H1 (cell line): ENCODE measurements at regions not wholly inside any gene's neighbourhood (a gene's known extent, or its start where the extent isn't known, plus 50 kb on each side); places are given as distances from the start of the nearest gene placed in this dataset.

ENCODE experiments used
- CTCF ChIA-PET: fragments of 300-600 bp; sonication (Branson Sonifier 250); formaldehyde crosslinking; loops from one replicate; lab custom pipeline; 2021; ENCODE audit not compliant: partially characterized antibody; lab: Charles Lee
- POLR2A ChIA-PET: fragments of 300-600 bp; sonication (Branson Sonifier 250); formaldehyde crosslinking; loops from one replicate; lab custom pipeline; 2021; ENCODE audit warnings: inconsistent platforms; ENCODE audit not compliant: partially characterized antibody; lab: Charles Lee
- DNase-seq, 2 experiments: peaks; one replicate each; pipeline versions ENCODE4 v3.0.0 to v3.0.0-alpha.2; 2010 to 2022; ENCODE audit warnings: low spot score in 2 of 2, low read depth in 1 of 2, mixed read lengths in 1 of 2
- FAIRE-seq: peaks from 2 replicates; lab custom pipeline; 2011; peaks lifted over from hg19 to GRCh38; lab: Jason Lieb, UNC
- H2AFZ ChIP-seq: 2 replicates; pipeline ENCODE4 v1.8.1; 2012; ENCODE audit warnings: low read length, inconsistent platforms
- H2AK5ac ChIP-seq: 2 replicates; pipeline ENCODE4 v1.6.1; 2013; ENCODE audit warnings: low read depth, low read length
- H2BK120ac ChIP-seq: replicated peaks from 2 replicates; pipeline ENCODE3; 2013; ENCODE audit warnings: low read depth, low read length, inconsistent platforms
- H2BK12ac ChIP-seq: 2 replicates; pipeline ENCODE4 v1.6.1; 2013; ENCODE audit warnings: low read depth, low read length
- H2BK15ac ChIP-seq: 2 replicates; pipeline ENCODE4 v1.6.1; 2013; ENCODE audit warnings: low read length
- H2BK20ac ChIP-seq: 2 replicates; pipeline ENCODE4 v1.6.1; 2013; ENCODE audit warnings: low read length
- H2BK5ac ChIP-seq: 2 replicates; pipeline ENCODE4 v1.6.1; 2013; ENCODE audit warnings: low read depth, low read length
- H3K14ac ChIP-seq: 2 replicates; pipeline ENCODE4 v1.6.1; 2013; ENCODE audit warnings: inconsistent platforms; ENCODE audit not compliant: insufficient read length
- H3K18ac ChIP-seq: 2 replicates; pipeline ENCODE4 v1.6.1; 2013; ENCODE audit warnings: low read length; ENCODE audit errors: extremely low read depth
- H3K23ac ChIP-seq: 2 replicates; pipeline ENCODE4 v1.6.1; 2013; ENCODE audit warnings: inconsistent platforms; ENCODE audit not compliant: insufficient read length
- H3K23me2 ChIP-seq: 2 replicates; pipeline ENCODE4 v1.6.1; 2013; ENCODE audit warnings: low read depth, low read length
- H3K27ac ChIP-seq: 2 replicates; pipeline ENCODE4 v1.6.1; 2011; ENCODE audit warnings: low read depth, low read length, inconsistent platforms
- H3K27me3 ChIP-seq, 4 experiments: replicated peaks in 1 of 4; 1 replicate in 1 of 4; 2 replicates in 3 of 4; pipeline versions ENCODE4 v1.6.1 to v1.8.1; 2011 to 2013; ENCODE audit warnings: low read length in 3 of 4, mild to moderate bottlenecking in 3 of 4, inconsistent platforms in 2 of 4, mixed read lengths in 2 of 4, moderate library complexity in 1 of 4; ENCODE audit not compliant: control insufficient read depth in 3 of 4, insufficient read depth in 3 of 4; ENCODE audit errors: extremely low read depth in 1 of 4
- H3K36me3 ChIP-seq, 4 experiments: 2 replicates each; pipeline versions ENCODE4 v1.6.1 to v1.8.1; 2011 to 2013; ENCODE audit warnings: mild to moderate bottlenecking in 4 of 4, low read length in 3 of 4, moderate library complexity in 2 of 4, control low read depth in 1 of 4, inconsistent platforms in 1 of 4; ENCODE audit not compliant: insufficient read depth in 4 of 4, control insufficient read depth in 2 of 4
- H3K4ac ChIP-seq: replicated peaks from 2 replicates; pipeline ENCODE3; 2013; ENCODE audit warnings: low read length, low read depth, mixed read lengths, inconsistent platforms; ENCODE audit not compliant: insufficient read length
- H3K4me1 ChIP-seq, 4 experiments: replicated peaks in 1 of 4; 1 replicate in 1 of 4; 2 replicates in 3 of 4; pipeline versions ENCODE4 v1.6.1 to v1.8.1; 2011 to 2013; ENCODE audit warnings: low read length in 3 of 4, inconsistent platforms in 2 of 4, mixed read lengths in 1 of 4; ENCODE audit not compliant: insufficient read depth in 4 of 4, control insufficient read depth in 3 of 4
- H3K4me2 ChIP-seq, 2 experiments: 2 replicates each; pipeline versions ENCODE4 v1.6.1 to v1.8.1; 2011 to 2013; ENCODE audit warnings: low read depth in 2 of 2, low read length in 2 of 2, control low read depth in 1 of 2, inconsistent platforms in 1 of 2, mild to moderate bottlenecking in 1 of 2; ENCODE audit not compliant: insufficient read depth in 1 of 2
- H3K4me3 ChIP-seq, 4 experiments: fragments of 200-600, 300-600 bp in 1 of 4; sonication (generic), shearing (Covaris generic), sonication (Bioruptor Twin) in 1 of 4; 2 replicates each; pipeline versions ENCODE4 v1.5.1 to v1.8.1; 2011 to 2016; ENCODE audit warnings: low read length in 4 of 4, low read depth in 3 of 4, control low read depth in 2 of 4, inconsistent platforms in 2 of 4, mild to moderate bottlenecking in 2 of 4, mixed read lengths in 1 of 4, moderate library complexity in 1 of 4; ENCODE audit not compliant: insufficient read depth in 2 of 4; ENCODE audit errors: extremely low read depth in 1 of 4
- H3K56ac ChIP-seq: replicated peaks from 2 replicates; pipeline ENCODE3; 2013; ENCODE audit warnings: low read depth, mild to moderate bottlenecking, mixed read lengths, low read length, inconsistent platforms; ENCODE audit not compliant: insufficient read length
- H3K79me1 ChIP-seq: 2 replicates; pipeline ENCODE4 v1.6.1; 2013; ENCODE audit warnings: low read depth, low read length, control low read depth
- H3K79me2 ChIP-seq, 2 experiments: 2 replicates each; pipeline versions ENCODE4 v1.6.1 to v1.8.1; 2012 to 2013; ENCODE audit warnings: low read length in 2 of 2, mild to moderate bottlenecking in 2 of 2, inconsistent platforms in 1 of 2; ENCODE audit not compliant: insufficient read depth in 2 of 2, control insufficient read depth in 1 of 2
- H3K9ac ChIP-seq, 4 experiments: replicated peaks in 1 of 4; 1 replicate in 1 of 4; 2 replicates in 3 of 4; pipeline versions ENCODE4 v1.6.1 to v1.8.1; 2011 to 2013; ENCODE audit warnings: low read depth in 3 of 4, low read length in 3 of 4, control low read depth in 2 of 4, mild to moderate bottlenecking in 2 of 4, moderate library complexity in 2 of 4, inconsistent platforms in 1 of 4; ENCODE audit errors: extremely low read depth in 1 of 4
- H3K9me3 ChIP-seq, 2 experiments: 2 replicates each; pipeline versions ENCODE4 v1.6.1 to v1.8.1; 2012 to 2013; ENCODE audit warnings: mild to moderate bottlenecking in 2 of 2, moderate library complexity in 2 of 2, control low read depth in 1 of 2, inconsistent platforms in 1 of 2, low read depth in 1 of 2, low read length in 1 of 2, mixed read lengths in 1 of 2; ENCODE audit not compliant: insufficient read depth in 2 of 2
- H4K20me1 ChIP-seq, 2 experiments: replicated peaks in 1 of 2; 2 replicates each; pipeline versions ENCODE3 to v1.8.1; 2011 to 2013; ENCODE audit warnings: inconsistent platforms in 2 of 2, low read length in 2 of 2, mild to moderate bottlenecking in 1 of 2; ENCODE audit not compliant: insufficient read depth in 2 of 2, control insufficient read depth in 1 of 2
- H4K5ac ChIP-seq: 2 replicates; pipeline ENCODE4 v1.6.1; 2013; ENCODE audit warnings: low read length, low read depth, mixed read lengths, inconsistent platforms; ENCODE audit not compliant: insufficient read length
- H4K8ac ChIP-seq: 2 replicates; pipeline ENCODE4 v1.8.0; 2013; ENCODE audit warnings: mild to moderate bottlenecking, moderate library complexity, low read length, inconsistent platforms; ENCODE audit not compliant: insufficient read depth; ENCODE audit errors: extremely low read depth
- H4K91ac ChIP-seq: replicated peaks from 2 replicates; pipeline ENCODE3; 2013; ENCODE audit warnings: low read length, mixed read lengths, inconsistent platforms; ENCODE audit not compliant: insufficient read length
- EGR1 ChIP-seq: IDR thresholded peaks from 2 replicates; pipeline ENCODE4 v1.6.1; 2011; ENCODE audit warnings: low read depth, low read length, borderline replicate concordance
- JUN ChIP-seq: IDR thresholded peaks from 2 replicates; pipeline ENCODE4 v1.6.1; 2011; ENCODE audit warnings: low read depth, mild to moderate bottlenecking, improper control_type of control experiment, low read length
- KDM1A ChIP-seq: fragments of 200-600, 300-600 bp; sonication (generic); IDR thresholded peaks from 2 replicates; pipeline ENCODE4 v1.7.1; 2016; ENCODE audit warnings: mild to moderate bottlenecking, low read length, borderline replicate concordance
- NRF1 ChIP-seq: IDR thresholded peaks from 2 replicates; pipeline ENCODE4 v1.6.1; 2011; ENCODE audit warnings: mild to moderate bottlenecking, low read depth, low read length, improper control_type of control experiment
- RXRA ChIP-seq: IDR thresholded peaks from 2 replicates; pipeline ENCODE4 v1.6.1; 2011; ENCODE audit warnings: low read depth, mild to moderate bottlenecking, low read length, moderate library complexity; ENCODE audit not compliant: insufficient read depth
- SRF ChIP-seq: IDR thresholded peaks from 2 replicates; pipeline ENCODE4 v1.6.1; 2011; ENCODE audit warnings: mild to moderate bottlenecking, low read depth, low read length, moderate library complexity
- TBP ChIP-seq: IDR thresholded peaks from 2 replicates; pipeline ENCODE4 v1.6.1; 2011; ENCODE audit warnings: low read depth, low read length, improper control_type of control experiment
- TEAD4 ChIP-seq: IDR thresholded peaks from 2 replicates; pipeline ENCODE4 v1.6.1; 2012; ENCODE audit warnings: low read depth, low read length, inconsistent platforms, mixed read lengths
- YY1 ChIP-seq: IDR thresholded peaks from 2 replicates; pipeline ENCODE4 v1.6.1; 2011; ENCODE audit warnings: low read depth, mild to moderate bottlenecking, low read length
- ZNF274 ChIP-seq: IDR thresholded peaks from 2 replicates; pipeline ENCODE4 v1.7.0; 2012; ENCODE audit warnings: low read length, borderline replicate concordance; ENCODE audit errors: extremely low read depth
- WGBS, 2 experiments: shearing (Covaris generic) in 1 of 2; methylation state at CpG; one replicate each; pipeline versions ENCODE4 v1.1.6 to v1.1.7; 2013 to 2015; ENCODE audit warnings: low lambda C conversion rate in 2 of 2, mixed read lengths in 2 of 2, inconsistent platforms in 1 of 2, low coverage in 1 of 2, missing lambda C conversion rate in 1 of 2; ENCODE audit not compliant: insufficient replicate concordance in 2 of 2, insufficient coverage in 1 of 2, insufficient read length in 1 of 2; ENCODE audit errors: extremely low coverage in 1 of 2, missing lambda C conversion rate in 1 of 2; 5-methylcytosine and 5-hydroxymethylcytosine counted together

DNA sequence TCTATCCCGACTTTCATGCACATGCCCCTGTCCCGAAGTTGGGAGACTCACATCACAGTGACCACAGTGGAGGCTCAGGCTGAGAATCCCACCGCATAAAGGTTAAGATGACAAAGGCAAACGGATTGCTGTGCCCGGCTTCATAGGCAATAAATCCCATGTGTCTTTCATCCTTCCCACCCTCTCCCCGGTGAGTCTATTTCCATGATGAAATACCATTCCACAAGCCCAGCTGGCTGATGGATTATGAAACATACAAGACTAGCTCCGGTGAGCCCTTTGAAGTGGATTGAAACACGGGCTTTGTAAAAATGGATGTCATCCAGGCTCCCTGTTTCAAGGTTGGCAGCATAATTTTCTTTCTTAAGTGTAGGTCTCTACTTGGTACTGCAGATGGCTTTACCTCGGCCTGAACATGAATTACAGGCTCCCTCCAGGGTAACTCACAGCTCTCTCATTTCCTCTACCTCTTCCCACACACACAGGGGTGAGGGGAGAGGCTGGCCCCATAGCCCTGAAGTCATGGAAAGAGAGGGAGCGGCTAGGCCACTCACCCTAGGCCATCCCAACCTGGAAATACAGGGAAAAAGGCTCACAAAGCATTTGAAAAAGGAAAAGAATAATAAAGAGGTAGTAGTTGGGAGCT, 92.0 kb upstream of the CALN1 start:
- CTCF ChIA-PET, result interaction anchor here (0.6 to 4.6 kb wide), 2 partner anchors 10 to 305 kb away, joined by 3 to 30 read pairs; no protein-coding TSS in a partner anchor
- no peaks in the 10 kb centered on the region for H3K27me3 ChIP-seq
- H3K56ac ChIP-seq, result no peak overlapping the region
- H3K4me3 ChIP-seq, result no peak overlapping the region
- no peak overlapping the region for H2BK20ac ChIP-seq
- H2BK120ac ChIP-seq, result no peak overlapping the region
- H3K9ac ChIP-seq, result no peak overlapping the region
- H4K5ac ChIP-seq, result no peak overlapping the region
- no peak overlapping the region for H3K14ac ChIP-seq
- H3K18ac ChIP-seq, result no peak overlapping the region
- no peak overlapping the region for H3K4me2 ChIP-seq
- H3K4me1 ChIP-seq, result no peaks in the 10 kb centered on the region
- no peak overlapping the region for H3K4ac ChIP-seq
- H3K79me2 ChIP-seq, result no peaks in the 10 kb centered on the region
- 93% methylated on average over 10 of the region's 10 CpGs; no CpG with 5 or more reads in 1 of the 2 experiments for WGBS, 2 experiments
- H2AFZ ChIP-seq, result peak overlapping the region; percentile 84
- no peaks in the 10 kb centered on the region for H4K20me1 ChIP-seq
- H2AK5ac ChIP-seq, result no peak overlapping the region
- POLR2A ChIA-PET, result no interaction called here
- H3K79me1 ChIP-seq, result no peaks in the 10 kb centered on the region
- H3K23me2 ChIP-seq, result no peaks in the 10 kb centered on the region
- H2BK5ac ChIP-seq, result no peak overlapping the region
- H3K36me3 ChIP-seq, result no peaks in the 10 kb centered on the region
- H2BK12ac ChIP-seq, result no peak overlapping the region
- TF ChIP-seq YY1, result no peak
- TF ChIP-seq EGR1, result no peak
- no peak for TF ChIP-seq TEAD4
- TF ChIP-seq RXRA, result no peak
- no peak for TF ChIP-seq NRF1
- no peak for TF ChIP-seq KDM1A
- no peak for TF ChIP-seq TBP
- no peak for TF ChIP-seq SRF
- no peak for TF ChIP-seq JUN
- no peak for TF ChIP-seq ZNF274
- H4K91ac ChIP-seq, result no peak overlapping the region
- no peak overlapping the region for H3K27ac ChIP-seq
- no peaks in the 10 kb centered on the region for H3K9me3 ChIP-seq
- no peak for FAIRE-seq
- no peak overlapping the region; the same call in 1 of the 2 replicates for H2BK15ac ChIP-seq
- no peak for DNase-seq
- H3K23ac ChIP-seq, result no peak overlapping the region
- no peak overlapping the region for H4K8ac ChIP-seq
